Spleen (tissue), 11 donors: ENCODE measurements at regions not wholly inside any gene's neighbourhood (a gene's known extent, or its start where the extent isn't known, plus 50 kb on each side); places are given as distances from the start of the nearest gene placed in this dataset.
"Not testable (repeated sequence)": the region's sequence is repeated elsewhere in the genome, so short reads cannot be mapped to it uniquely, and the experiment has no call there.

Experiments
- DNase-seq: peaks from one replicate; pipeline ENCODE4 v3.0.0-alpha.2; 2020
- H3K27ac ChIP-seq, 8 donors: fragments of 200-600 bp; sonication (generic) in 7 of 8; 1 replicate in 4 of 8; 2 replicates in 4 of 8; pipeline versions ENCODE4 v1.5.0 to v1.8.0; 2016 to 2021; ENCODE audit warnings: inconsistent platforms in 4 of 8, mild to moderate bottlenecking in 4 of 8, moderate library complexity in 1 of 8
- H3K27me3 ChIP-seq, 7 donors: fragments of 200-600 bp; sonication (generic) in 6 of 7; replicated peaks in 1 of 7; 1 replicate in 4 of 7; 2 replicates in 3 of 7; pipeline versions ENCODE4 v1.5.0 to v1.8.0; 2016 to 2021; ENCODE audit warnings: inconsistent platforms in 3 of 7, mild to moderate bottlenecking in 1 of 7
- H3K36me3 ChIP-seq, 6 donors: fragments of 200-600 bp; sonication (generic) in 5 of 6; 1 replicate in 4 of 6; 2 replicates in 2 of 6; pipeline versions ENCODE4 v1.5.0 to v1.8.0; 2016 to 2021; ENCODE audit warnings: inconsistent platforms in 2 of 6
- H3K4me1 ChIP-seq, 6 donors: fragments of 200-600 bp; sonication (generic) in 5 of 6; 1 replicate in 3 of 6; 2 replicates in 3 of 6; pipeline versions ENCODE4 v1.5.0 to v1.8.0; 2016 to 2021; ENCODE audit warnings: inconsistent platforms in 3 of 6
- H3K4me3 ChIP-seq, 8 donors: fragments of 200-600 bp; sonication (generic) in 7 of 8; 1 replicate in 4 of 8; 2 replicates in 4 of 8; pipeline versions ENCODE4 v1.5.0 to v1.8.0; 2016 to 2021; ENCODE audit warnings: inconsistent platforms in 4 of 8, mild to moderate bottlenecking in 4 of 8, moderate library complexity in 2 of 8
- H3K9me3 ChIP-seq, 8 donors: fragments of 200-600 bp; sonication (generic) in 7 of 8; 1 replicate in 4 of 8; 2 replicates in 4 of 8; pipeline versions ENCODE4 v1.5.0 to v1.8.0; 2016 to 2021; ENCODE audit warnings: inconsistent platforms in 4 of 8
- CTCF ChIP-seq, 11 experiments: fragments of 200-600 bp in 7 of 11; fragments of 450-650 bp in 4 of 11; sonication (generic) in 4 of 11; IDR thresholded peaks in 8 of 11; conservative IDR thresholded peaks in 3 of 11; 1 replicate in 7 of 11; 2 replicates in 4 of 11; pipeline versions ENCODE4 v1.4.0 to v1.8.0; 2016 to 2021; ENCODE audit warnings: antibody characterized with exemption in 11 of 11, inconsistent platforms in 4 of 11, mild to moderate bottlenecking in 1 of 11
- POLR2A ChIP-seq, 3 donors: fragments of 450-650 bp; IDR thresholded peaks; one replicate each; pipeline ENCODE4 v1.5.1; 2017; ENCODE audit warnings: antibody characterized with exemption in 3 of 3, mild to moderate bottlenecking in 1 of 3
- POLR2AphosphoS5 ChIP-seq, 3 donors: sonication (generic); formaldehyde crosslinking; IDR thresholded peaks; one replicate each; pipeline ENCODE4 v1.5.1; 2017; ENCODE audit warnings: antibody characterized with exemption in 3 of 3
- WGBS, 5 donors: extraction: QIAGEN DNeasy Blood & Tissue Kit in 3 of 5; methylation state at CpG; one replicate each; pipeline versions ENCODE4 v1.1.5 to v1.1.7; 2013 to 2018; 5-methylcytosine and 5-hydroxymethylcytosine counted together
- intact Hi-C: fragments of 100-400 bp; cut with DNase I; formaldehyde crosslinking; loops from one replicate; pipeline ENCODE4 v1.15.0; 2023; ENCODE audit warnings: low total_unique reads
- donor health status: healthy with polysubstance abuse.
- donor health status: DM: no; HTN: no; CAD: no; lungs with moderate emphysema.
- donor health status: DM: no; HTN: no; CAD: no.
- donor health status: Bipolar disorder and iron deficiency.
- donor health status: healthy.
- donor health status: DM: no; HTN: no; CAD: no.
- donor health status: DM: yes; HTN: yes; CAD: no.

GRCh38 chr3:105285653-105286241 is 81.0 kb upstream of the ALCAM start:
- H3K4me1 ChIP-seq: no peaks in the 10 kb centered on the region
- H3K27ac ChIP-seq: no peak overlapping the region
- H3K36me3 ChIP-seq: no peaks in the 10 kb centered on the region
- no peak for DNase-seq
- no peaks in the 10 kb centered on the region for H3K27me3 ChIP-seq
- 71 to 87% (median 78%) methylated on average over 1 of the region's 1 CpG for WGBS, 5 donors
- no peak for TF ChIP-seq POLR2A (IDR thresholded peaks at IDR 0.05)
- TF ChIP-seq POLR2AphosphoS5 (IDR thresholded peaks at IDR 0.05): no peak
- TF ChIP-seq CTCF (IDR thresholded peaks at IDR 0.05 in 8 of 11, conservative IDR thresholded peaks at IDR 0.05 in 3 of 11): no peak
- intact Hi-C loops: no loop called here
- H3K9me3 ChIP-seq: peaks cover 0 to 11% (median 0%) of the 10 kb centered on the region in 8 donors
- no peak overlapping the region for H3K4me3 ChIP-seq

GRCh38 chr3:105293441-105293840 is 73.3 kb upstream of the ALCAM start:
- no peak for DNase-seq
- 89 to 100% (median 90%) methylated on average over 1 of the region's 1 CpG for WGBS, 5 donors
- Histone ChIP-seq H3K4me1 (no peaks in the 10 kb centered on the region), H3K36me3 (no peaks in the 10 kb centered on the region), H3K27me3 (no peaks in the 10 kb centered on the region), H3K9me3 (peaks cover 0 to 11% (median 0%) of the 10 kb centered on the region in 8 donors), H3K4me3 (no peak overlapping the region), H3K27ac (no peak overlapping the region)
- intact Hi-C loops: no loop called here
- TF ChIP-seq POLR2A (IDR thresholded peaks at IDR 0.05): no peak
- no peak for TF ChIP-seq CTCF (IDR thresholded peaks at IDR 0.05 in 8 of 11, conservative IDR thresholded peaks at IDR 0.05 in 3 of 11)
- TF ChIP-seq POLR2AphosphoS5 (IDR thresholded peaks at IDR 0.05): no peak

- H3K27me3 ChIP-seq, H3K4me3 ChIP-seq, H3K9me3 ChIP-seq, H3K36me3 ChIP-seq, DNase-seq, H3K4me1 ChIP-seq, H3K27ac ChIP-seq, intact Hi-C loops: not testable (repeated sequence)
- 87 to 94% (median 89%) methylated on average over 26 to 28 of the region's 28 CpGs for WGBS, 5 donors
These were observed 70.4 kb upstream of the ALCAM start for GRCh38 chr3:105296182-105296822.

- Histone ChIP-seq H3K27ac (no peak overlapping the region), H3K4me3 (no peak overlapping the region), H3K27me3 (no peaks in the 10 kb centered on the region), H3K4me1 (no peaks in the 10 kb centered on the region), H3K36me3 (no peaks in the 10 kb centered on the region), H3K9me3 (peaks cover 0 to 43% (median 31%) of the 10 kb centered on the region in 8 donors)
- no peak for DNase-seq
- 69 to 88% (median 78%) methylated on average over 1 of the region's 1 CpG for WGBS, 5 donors
- intact Hi-C loops: no loop called here
- TF ChIP-seq CTCF (IDR thresholded peaks at IDR 0.05 in 8 of 11, conservative IDR thresholded peaks at IDR 0.05 in 3 of 11) (no peak), POLR2AphosphoS5 (IDR thresholded peaks at IDR 0.05) (no peak), POLR2A (IDR thresholded peaks at IDR 0.05) (no peak)
These were observed 62.2 kb upstream of the ALCAM start for GRCh38 chr3:105304487-105304886.
